Activated CD8-positive, alpha-beta memory T cell treated with anti-CD3 and anti-CD28 coated beads for 36 hours (primary cell): ENCODE measurements at regions not wholly inside any gene's neighbourhood (a gene's known extent, or its start where the extent isn't known, plus 50 kb on each side); places are given as distances from the start of the nearest gene placed in this dataset.

Experiments
- CTCF ChIA-PET: fragments of 350-600 bp; sonication (Branson Sonifier 250); formaldehyde crosslinking; loops from one replicate; lab custom pipeline; 2021; ENCODE audit warnings: antibody characterized with exemption; lab: Charles Lee
- POLR2A ChIA-PET: fragments of 350-600 bp; sonication (Branson Sonifier 250); formaldehyde crosslinking; loops from one replicate; lab custom pipeline; 2021; ENCODE audit warnings: antibody characterized with exemption; lab: Charles Lee

- CTCF ChIA-PET, result no interaction called here
- POLR2A ChIA-PET, result no interaction called here
Measured at GRCh38 chr10:133035952-133036351, 51.8 kb upstream of the ADGRA1 start.

- POLR2A ChIA-PET, result no interaction called here
- CTCF ChIA-PET, result no interaction called here
Measured at GRCh38 chr10:133034762-133035161, 53.0 kb upstream of the ADGRA1 start.

GRCh38 chr10:133034092-133034491, 53.6 kb upstream of the ADGRA1 start:
- CTCF ChIA-PET, result no interaction called here
- POLR2A ChIA-PET, result no interaction called here

- POLR2A ChIA-PET, result no interaction called here
- CTCF ChIA-PET, result no interaction called here
Measured at GRCh38 chr10:133033742-133034048, 54.0 kb upstream of the ADGRA1 start.

GRCh38 chr10:133032976-133033741, 54.6 kb upstream of the ADGRA1 start:
- ChIA-PET CTCF (no interaction called here), POLR2A (no interaction called here)

- POLR2A ChIA-PET, result no interaction called here
- CTCF ChIA-PET, result no interaction called here
Measured at GRCh38 chr10:133032231-133032630, 55.5 kb upstream of the ADGRA1 start.

- ChIA-PET POLR2A (no interaction called here), CTCF (no interaction called here)
Measured at GRCh38 chr10:133031541-133032125, 56.1 kb upstream of the ADGRA1 start.

- CTCF ChIA-PET, result no interaction called here
- POLR2A ChIA-PET, result no interaction called here
Measured at GRCh38 chr10:133030781-133031180, 56.9 kb upstream of the ADGRA1 start.

GRCh38 chr10:133030126-133030525, 57.6 kb upstream of the ADGRA1 start:
- POLR2A ChIA-PET, result no interaction called here
- CTCF ChIA-PET, result no interaction called here

GRCh38 chr10:133028956-133029355, 58.8 kb upstream of the ADGRA1 start:
- ChIA-PET POLR2A (no interaction called here), CTCF (no interaction called here)

- ChIA-PET CTCF (no interaction called here), POLR2A (no interaction called here)
Measured at GRCh38 chr10:133028158-133028557, 59.6 kb upstream of the ADGRA1 start.

- ChIA-PET POLR2A (no interaction called here), CTCF (no interaction called here)
Measured at GRCh38 chr10:133027482-133027881, 60.2 kb upstream of the ADGRA1 start.

- POLR2A ChIA-PET, result no interaction called here
Measured at GRCh38 chr10:133026726-133027395, 60.9 kb upstream of the ADGRA1 start.

GRCh38 chr10:133026171-133026570, 61.6 kb upstream of the ADGRA1 start:
- ChIA-PET CTCF (no interaction called here), POLR2A (no interaction called here)

More at GRCh38 chr10:133026726-133027395, 60.9 kb upstream of the ADGRA1 start:
- CTCF ChIA-PET, result no interaction called here

GRCh38 chr10:133025558-133026090, 62.1 kb upstream of the ADGRA1 start:
- POLR2A ChIA-PET, result no interaction called here
- CTCF ChIA-PET, result no interaction called here

- CTCF ChIA-PET, result no interaction called here
- POLR2A ChIA-PET, result no interaction called here
Measured at GRCh38 chr10:133024704-133025557, 62.8 kb upstream of the ADGRA1 start.

GRCh38 chr10:133023216-133023843, 64.4 kb upstream of the ADGRA1 start:
- CTCF ChIA-PET, result no interaction called here
- POLR2A ChIA-PET, result no interaction called here

GRCh38 chr10:133022776-133023100, 65.0 kb upstream of the ADGRA1 start:
- ChIA-PET CTCF (no interaction called here), POLR2A (no interaction called here)

GRCh38 chr10:133021963-133022775, 65.6 kb upstream of the ADGRA1 start:
- CTCF ChIA-PET, result no interaction called here
- POLR2A ChIA-PET, result no interaction called here
